OCI-LY1 (cell line): ENCODE measurements at regions not wholly inside any gene's neighbourhood (a gene's known extent, or its start where the extent isn't known, plus 50 kb on each side); places are given as distances from the start of the nearest gene placed in this dataset.

Experiments used
- H2AFZ ChIP-seq: fragments of 200-600 bp; sonication (generic), shearing (Covaris generic); 2 replicates; pipeline ENCODE4 v1.6.0; 2014; ENCODE audit warnings: antibody characterized with exemption, mild to moderate bottlenecking, low read length
- H3F3A ChIP-seq: fragments of 200-600 bp; sonication (generic), shearing (Covaris generic); 2 replicates; pipeline ENCODE4 v1.6.0; 2014; ENCODE audit warnings: mild to moderate bottlenecking, antibody characterized with exemption, low read length, moderate library complexity; ENCODE audit not compliant: insufficient read depth
- H3K27ac ChIP-seq: fragments of 200-600 bp; sonication (generic); 2 replicates; pipeline ENCODE4 v1.5.1; 2014; ENCODE audit warnings: low read length, mixed run types, mild to moderate bottlenecking, low read depth; ENCODE audit not compliant: poor library complexity, severe bottlenecking
- H3K27me3 ChIP-seq: fragments of 200-600 bp; sonication (generic); 2 replicates; pipeline ENCODE4 v1.6.0; 2014; ENCODE audit warnings: antibody characterized with exemption, mild to moderate bottlenecking, low read length, moderate library complexity; ENCODE audit not compliant: insufficient read depth
- H3K36me3 ChIP-seq: fragments of 200-600 bp; sonication (generic); 2 replicates; pipeline ENCODE4 v1.6.1; 2014; ENCODE audit warnings: mild to moderate bottlenecking, antibody characterized with exemption, low read length, moderate library complexity, mixed read lengths; ENCODE audit not compliant: insufficient read depth
- H3K4me1 ChIP-seq: fragments of 200-600 bp; sonication (generic); 2 replicates; pipeline ENCODE4 v1.5.1; 2014; ENCODE audit warnings: mild to moderate bottlenecking, low read length, moderate library complexity; ENCODE audit not compliant: insufficient read depth, severe bottlenecking
- H3K4me2 ChIP-seq: fragments of 200-600 bp; sonication (generic), shearing (Covaris generic); 2 replicates; pipeline ENCODE4 v1.6.1; 2014; ENCODE audit warnings: low read length
- H3K4me3 ChIP-seq: fragments of 200-600 bp; sonication (generic); 2 replicates; pipeline ENCODE4 v1.5.1; 2014; ENCODE audit warnings: low read length, low read depth, mild to moderate bottlenecking, mixed read lengths; ENCODE audit not compliant: poor library complexity, severe bottlenecking
- H3K79me2 ChIP-seq: fragments of 200-600 bp; shearing (Covaris generic); 2 replicates; pipeline ENCODE4 v1.6.1; 2016; ENCODE audit warnings: mixed run types, low read length, mixed read lengths; ENCODE audit not compliant: insufficient read depth
- H3K9ac ChIP-seq: fragments of 200-600 bp; sonication (generic), shearing (Covaris generic); 2 replicates; pipeline ENCODE4 v1.6.1; 2014; ENCODE audit warnings: mild to moderate bottlenecking, low read length, mixed read lengths
- H3K9me2 ChIP-seq: fragments of 200-600 bp; sonication (generic), shearing (Covaris generic); 2 replicates; pipeline ENCODE4 v1.6.1; 2014; ENCODE audit warnings: low read depth, mild to moderate bottlenecking, low read length, mixed read lengths
- H3K9me3 ChIP-seq: fragments of 200-600 bp; shearing (Covaris generic); 2 replicates; pipeline ENCODE4 v1.6.1; 2014; ENCODE audit warnings: low read length, mixed read lengths
- H4K20me1 ChIP-seq: fragments of 200-600 bp; sonication (generic), shearing (Covaris generic); 2 replicates; pipeline ENCODE4 v1.6.0; 2016; ENCODE audit warnings: mild to moderate bottlenecking, low read length; ENCODE audit not compliant: insufficient read depth
- CTCF ChIP-seq: fragments of 200-600 bp; sonication (generic), shearing (Covaris generic); IDR thresholded peaks from 2 replicates; pipeline ENCODE4 v1.5.1; 2017; ENCODE audit warnings: mild to moderate bottlenecking, antibody characterized with exemption, low read length, moderate library complexity, mixed read lengths
- EZH2 ChIP-seq: fragments of 200-600 bp; sonication (generic), shearing (Covaris generic); IDR thresholded peaks from 2 replicates; pipeline ENCODE4 v1.8.0; 2017; ENCODE audit warnings: borderline replicate concordance, mixed run types, mild to moderate bottlenecking, antibody characterized with exemption, low read length, moderate library complexity, mixed read lengths

GRCh38 chr13:61734683-61735082 lies 319.0 kb upstream of the PCDH20 start:
- Histone ChIP-seq H3K4me2 (no peak overlapping the region), H3K27ac (no peak overlapping the region), H3K4me1 (no peaks in the 10 kb centered on the region), H3K9me3 (no peaks in the 10 kb centered on the region), H4K20me1 (no peaks in the 10 kb centered on the region), H3K4me3 (no peak overlapping the region), H2AFZ (no peak overlapping the region), H3K27me3 (no peaks in the 10 kb centered on the region), H3K36me3 (no peaks in the 10 kb centered on the region), H3K9me2 (no peaks in the 10 kb centered on the region), H3K9ac (no peak overlapping the region), H3K79me2 (no peaks in the 10 kb centered on the region), H3F3A (no peaks in the 10 kb centered on the region)
- no peak for TF ChIP-seq CTCF
- no peak for TF ChIP-seq EZH2

- no peaks in the 10 kb centered on the region for H3K4me1 ChIP-seq
- no peak overlapping the region for H3K9ac ChIP-seq
- H3F3A ChIP-seq = no peaks in the 10 kb centered on the region
- no peaks in the 10 kb centered on the region for H3K27me3 ChIP-seq
- no peak overlapping the region for H3K27ac ChIP-seq
- no peaks in the 10 kb centered on the region for H3K9me3 ChIP-seq
- H2AFZ ChIP-seq = no peak overlapping the region
- no peaks in the 10 kb centered on the region for H3K9me2 ChIP-seq
- no peak for TF ChIP-seq EZH2
- no peak for TF ChIP-seq CTCF
- H3K4me2 ChIP-seq = no peak overlapping the region
- H3K36me3 ChIP-seq = no peaks in the 10 kb centered on the region
- no peaks in the 10 kb centered on the region for H4K20me1 ChIP-seq
- no peak overlapping the region for H3K4me3 ChIP-seq
- no peaks in the 10 kb centered on the region for H3K79me2 ChIP-seq
Measured at GRCh38 chr13:61728471-61728870, 312.8 kb upstream of the PCDH20 start.

GRCh38 chr13:61727767-61728166 lies 312.1 kb upstream of the PCDH20 start:
- no peaks in the 10 kb centered on the region for H3F3A ChIP-seq
- H4K20me1 ChIP-seq = no peaks in the 10 kb centered on the region
- no peak overlapping the region for H3K4me3 ChIP-seq
- no peaks in the 10 kb centered on the region for H3K79me2 ChIP-seq
- H3K4me2 ChIP-seq = no peak overlapping the region
- H3K9me2 ChIP-seq = no peaks in the 10 kb centered on the region
- no peak overlapping the region for H2AFZ ChIP-seq
- no peaks in the 10 kb centered on the region for H3K9me3 ChIP-seq
- no peaks in the 10 kb centered on the region for H3K36me3 ChIP-seq
- no peak overlapping the region for H3K27ac ChIP-seq
- H3K4me1 ChIP-seq = no peaks in the 10 kb centered on the region
- H3K27me3 ChIP-seq = no peaks in the 10 kb centered on the region
- TF ChIP-seq CTCF = no peak
- no peak for TF ChIP-seq EZH2
- no peak overlapping the region for H3K9ac ChIP-seq
